ENCODE measurements at regions not wholly inside any gene's neighbourhood (a gene's known extent, or its start where the extent isn't known, plus 50 kb on each side); places are given as distances from the start of the nearest gene placed in this dataset.

DNA sequence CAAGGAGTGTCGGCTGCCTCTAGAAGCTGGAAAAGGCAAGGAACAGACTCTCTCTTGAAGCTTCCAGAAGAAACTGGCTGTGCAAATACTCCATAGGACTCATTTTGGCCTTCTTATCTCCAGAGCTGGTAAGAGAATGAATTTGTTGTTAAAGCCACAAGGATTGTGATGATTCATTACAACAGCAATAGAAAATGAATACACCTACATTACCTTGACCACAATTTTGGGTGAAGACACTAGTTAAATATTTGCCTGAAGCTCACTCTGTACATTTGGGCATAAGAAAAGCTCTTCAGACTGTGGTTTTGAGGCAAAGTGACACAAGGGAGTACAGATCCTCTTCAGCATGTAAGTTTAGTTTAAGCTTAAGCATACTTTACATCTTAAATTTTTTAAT is 134.5 kb upstream of the TLL1 start:
- H3K4me2 ChIP-seq = no peak overlapping the region
- H4K20me1 ChIP-seq (ENCODE audit: low read depth) = no peaks in the 10 kb centered on the region
- no peaks in the 10 kb centered on the region for H3K4me1 ChIP-seq
- no peak overlapping the region for H3K4me3 ChIP-seq
- no peaks in the 10 kb centered on the region for H3F3A ChIP-seq (ENCODE audit: low read depth)
- no peaks in the 10 kb centered on the region for H3K79me2 ChIP-seq (ENCODE audit: low read depth)
- no peak overlapping the region for H2AFZ ChIP-seq (replicated peaks)
- no peak overlapping the region for H3K9ac ChIP-seq
- no peaks in the 10 kb centered on the region for H3K4me1 Mint-ChIP-seq
- H3K36me3 Mint-ChIP-seq = no peaks in the 10 kb centered on the region
- H3K4me3 Mint-ChIP-seq = no peak overlapping the region
- no peak for DNase-seq (ENCODE audit: low spot score)
- no peak overlapping the region for H3K27ac ChIP-seq
- H3K36me3 ChIP-seq = no peaks in the 10 kb centered on the region
- no peak for TF ChIP-seq EZH2 (IDR thresholded peaks at IDR 0.05)
- no peak for TF ChIP-seq CTCF (IDR thresholded peaks at IDR 0.05)
- no peak for TF ChIP-seq EZH2phosphoT487 (IDR thresholded peaks at IDR 0.05)
- no peaks in the 10 kb centered on the region for H3K9me3 ChIP-seq (ENCODE audit: low read depth)
- H3K27ac Mint-ChIP-seq = no peak overlapping the region
- H3K27me3 ChIP-seq = no peaks in the 10 kb centered on the region
- peaks cover 2% of the 10 kb centered on the region for H3K27me3 Mint-ChIP-seq (ENCODE audit: insufficient read depth, low read depth)
- no peaks in the 10 kb centered on the region for H3K9me3 Mint-ChIP-seq

GRCh38 chr4:165740911-165741310 is 132.1 kb upstream of the TLL1 start:
- H3K27me3 ChIP-seq = no peaks in the 10 kb centered on the region
- no peaks in the 10 kb centered on the region for H4K20me1 ChIP-seq (ENCODE audit: low read depth)
- no peak for TF ChIP-seq EZH2phosphoT487 (IDR thresholded peaks at IDR 0.05)
- TF ChIP-seq EZH2 (IDR thresholded peaks at IDR 0.05) = no peak
- TF ChIP-seq CTCF (IDR thresholded peaks at IDR 0.05) = no peak
- no peaks in the 10 kb centered on the region for H3K9me3 Mint-ChIP-seq
- H3K9ac ChIP-seq = no peak overlapping the region
- no peaks in the 10 kb centered on the region for H3K36me3 Mint-ChIP-seq
- H3K9me3 ChIP-seq (ENCODE audit: low read depth) = no peaks in the 10 kb centered on the region
- no peak overlapping the region for H3K4me3 Mint-ChIP-seq
- H3K4me2 ChIP-seq = no peak overlapping the region
- H3F3A ChIP-seq (ENCODE audit: low read depth) = no peaks in the 10 kb centered on the region
- H3K4me3 ChIP-seq = no peak overlapping the region
- no peaks in the 10 kb centered on the region for H3K4me1 Mint-ChIP-seq
- H3K79me2 ChIP-seq (ENCODE audit: low read depth) = no peaks in the 10 kb centered on the region
- H2AFZ ChIP-seq (replicated peaks) = no peak overlapping the region
- H3K4me1 ChIP-seq = no peaks in the 10 kb centered on the region
- no peak overlapping the region for H3K27ac ChIP-seq
- DNase-seq (ENCODE audit: low spot score) = no peak
- no peak overlapping the region for H3K27ac Mint-ChIP-seq
- peaks cover under 1% of the 10 kb centered on the region for H3K27me3 Mint-ChIP-seq (ENCODE audit: insufficient read depth, low read depth)
- no peaks in the 10 kb centered on the region for H3K36me3 ChIP-seq

- no peak overlapping the region for H3K4me3 ChIP-seq
- Mint-ChIP-seq H3K27ac (no peak overlapping the region), H3K4me1 (peaks cover 6% of the 10 kb centered on the region), H3K4me3 (no peak overlapping the region), H3K27me3 (ENCODE audit: insufficient read depth, low read depth) (no peaks in the 10 kb centered on the region), H3K36me3 (no peaks in the 10 kb centered on the region), H3K9me3 (no peaks in the 10 kb centered on the region)
- H3K27me3 ChIP-seq = peaks cover 4% of the 10 kb centered on the region
- no peaks in the 10 kb centered on the region for H3K36me3 ChIP-seq
- H2AFZ ChIP-seq (replicated peaks) = no peak overlapping the region
- DNase-seq (ENCODE audit: low spot score) = no peak
- H3K4me2 ChIP-seq = no peak overlapping the region
- no peaks in the 10 kb centered on the region for H3K79me2 ChIP-seq (ENCODE audit: low read depth)
- H3K4me1 ChIP-seq = peaks cover 16% of the 10 kb centered on the region
- no peaks in the 10 kb centered on the region for H3K9me3 ChIP-seq (ENCODE audit: low read depth)
- no peak overlapping the region for H3K9ac ChIP-seq
- no peak overlapping the region for H3K27ac ChIP-seq
- peaks cover 6% of the 10 kb centered on the region for H4K20me1 ChIP-seq (ENCODE audit: low read depth)
- TF ChIP-seq EZH2 (IDR thresholded peaks at IDR 0.05) (no peak), CTCF (IDR thresholded peaks at IDR 0.05) (no peak), EZH2phosphoT487 (IDR thresholded peaks at IDR 0.05) (no peak)
- no peaks in the 10 kb centered on the region for H3F3A ChIP-seq (ENCODE audit: low read depth)
These were observed 129.6 kb upstream of the TLL1 start for GRCh38 chr4:165743422-165743821.
